Renal cortical epithelial cell (primary cell): ENCODE measurements at regions not wholly inside any gene's neighbourhood (a gene's known extent, or its start where the extent isn't known, plus 50 kb on each side); places are given as distances from the start of the nearest gene placed in this dataset.
"Not testable (repeated sequence)": the region's sequence is repeated elsewhere in the genome, so short reads cannot be mapped to it uniquely, and the experiment has no call there.

Experiments
- DNase-seq: peaks from one replicate; pipeline ENCODE4 v3.0.0-alpha.2; 2011; ENCODE audit warnings: low read depth

DNA sequence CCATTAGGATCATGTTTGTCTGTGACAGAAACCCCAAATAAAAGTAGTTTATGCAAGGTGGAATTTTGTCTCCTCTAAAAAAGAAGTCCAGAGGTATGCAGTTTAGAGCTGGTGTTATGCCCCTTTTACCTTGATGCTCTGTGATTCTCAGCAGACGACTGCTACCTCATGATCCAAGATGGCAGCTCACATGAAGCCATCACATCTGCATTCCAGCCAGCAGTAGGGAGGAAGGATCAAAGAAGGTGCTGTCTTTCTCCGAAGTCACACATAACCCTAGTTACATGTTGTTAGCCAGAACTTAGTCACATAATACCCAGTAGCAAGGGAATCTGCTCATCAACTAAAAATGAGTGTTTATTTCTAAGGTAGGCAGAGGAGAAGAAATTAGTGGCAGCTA lies 135.7 kb upstream of the HS3ST2 start:
- no peak for DNase-seq

GRCh38 chr16:22681554-22682291 lies 132.2 kb upstream of the HS3ST2 start:
- no peak for DNase-seq

GRCh38 chr16:22683258-22683657 lies 130.7 kb upstream of the HS3ST2 start:
- no peak for DNase-seq

DNA sequence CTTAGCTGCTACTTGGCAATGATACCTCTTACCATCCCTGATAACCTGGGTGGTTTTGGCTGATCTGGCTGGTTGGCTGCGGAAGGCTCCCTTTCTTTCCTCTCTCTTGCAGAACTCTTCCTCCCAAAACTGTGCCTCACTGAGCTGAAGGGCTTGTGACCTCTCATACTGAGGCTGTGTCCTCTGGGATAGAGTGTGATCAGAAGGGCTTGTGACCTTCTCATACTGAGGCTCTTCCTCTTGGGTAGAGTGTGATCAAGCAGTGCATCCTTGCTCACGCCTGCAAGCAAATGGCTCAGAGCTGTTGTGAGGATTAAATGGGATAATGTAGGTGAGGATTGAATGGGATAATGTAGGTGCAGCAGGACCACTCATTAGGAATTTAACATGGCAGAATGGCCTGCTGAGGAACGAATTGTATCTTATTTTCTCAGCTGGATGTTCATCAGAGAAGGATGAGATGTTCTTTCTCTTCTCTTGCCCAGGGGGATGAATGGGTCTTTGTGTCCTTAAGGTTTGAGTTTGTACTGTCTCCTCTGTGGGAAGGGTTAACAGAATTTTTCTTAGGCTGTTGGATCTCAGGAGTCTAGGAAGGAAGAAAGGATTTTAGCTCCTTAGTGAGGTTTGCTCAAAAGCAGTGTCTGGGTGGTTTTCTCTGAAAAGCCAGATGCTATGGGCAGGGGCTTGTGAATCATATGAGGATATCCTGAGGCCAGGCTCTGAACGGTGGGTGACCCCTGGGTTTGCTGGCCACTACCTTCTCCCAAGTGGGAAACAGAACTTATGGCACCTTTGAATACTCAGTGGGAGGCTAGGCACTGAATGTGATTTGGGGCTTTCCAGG lies 130.0 kb upstream of the HS3ST2 start:
- no peak for DNase-seq

- DNase-seq = peak; percentile 30
Measured at GRCh38 chr16:22684574-22685458, 129.1 kb upstream of the HS3ST2 start.

GRCh38 chr16:22685459-22685830 lies 128.5 kb upstream of the HS3ST2 start:
- DNase-seq = peak; percentile 16

GRCh38 chr16:22687031-22687530 lies 126.9 kb upstream of the HS3ST2 start:
- no peak for DNase-seq

DNA sequence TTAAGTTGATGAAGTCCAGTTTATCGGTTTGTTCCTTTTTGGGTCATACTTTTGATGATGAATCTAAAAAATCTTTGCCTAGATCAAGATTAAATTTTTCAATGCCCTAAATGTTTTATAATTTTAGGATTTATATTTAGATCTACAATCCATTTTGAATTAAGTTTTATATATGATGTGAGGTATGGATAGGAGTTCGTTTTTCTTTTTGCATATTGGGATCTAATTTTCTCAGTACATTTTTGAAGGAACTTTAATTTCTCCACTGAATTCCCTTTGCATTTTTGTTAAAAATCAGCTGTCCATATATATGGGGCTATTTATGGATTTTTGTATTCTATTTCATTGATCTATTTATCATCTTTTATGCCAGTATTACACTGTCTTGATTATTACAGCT lies 125.5 kb upstream of the HS3ST2 start:
- no peak for DNase-seq

DNA sequence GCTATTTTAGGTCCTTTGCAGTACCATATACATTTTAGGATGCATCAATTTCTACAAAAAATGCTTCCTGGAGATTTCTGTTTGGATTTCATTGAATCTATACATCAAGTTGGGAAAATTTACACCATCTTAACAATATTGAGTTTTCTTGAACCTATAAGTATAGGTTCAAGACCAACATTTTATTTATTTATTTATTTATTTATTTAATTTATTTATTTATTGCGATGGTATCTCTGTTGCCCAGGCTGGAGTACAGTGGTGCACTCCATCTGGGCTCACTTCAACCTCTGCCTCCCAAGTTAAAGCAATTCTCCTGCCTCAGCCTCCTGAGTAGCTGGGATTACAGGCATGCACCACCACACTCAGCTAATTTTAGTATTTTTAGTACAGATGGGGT lies 125.0 kb upstream of the HS3ST2 start:
- DNase-seq = no peak

DNA sequence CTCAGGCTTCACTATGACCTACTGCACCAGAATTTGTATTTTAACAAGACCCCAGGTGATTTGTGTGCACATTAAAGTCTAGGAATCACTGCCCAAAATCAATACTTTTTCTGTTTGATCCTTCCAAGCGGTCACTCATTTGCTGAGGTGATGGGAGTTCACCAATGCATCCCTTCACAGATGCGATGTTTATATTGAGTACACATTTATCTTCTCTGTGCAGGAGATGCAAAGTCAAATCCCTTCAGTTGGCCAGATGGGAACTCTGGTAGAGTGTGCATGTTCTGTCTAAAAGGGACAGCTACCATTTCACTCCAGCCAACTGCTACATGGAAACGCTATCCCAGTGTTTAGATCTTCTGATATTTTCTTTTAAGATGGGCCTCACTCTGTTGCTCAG lies 122.6 kb upstream of the HS3ST2 start:
- no peak for DNase-seq

DNA sequence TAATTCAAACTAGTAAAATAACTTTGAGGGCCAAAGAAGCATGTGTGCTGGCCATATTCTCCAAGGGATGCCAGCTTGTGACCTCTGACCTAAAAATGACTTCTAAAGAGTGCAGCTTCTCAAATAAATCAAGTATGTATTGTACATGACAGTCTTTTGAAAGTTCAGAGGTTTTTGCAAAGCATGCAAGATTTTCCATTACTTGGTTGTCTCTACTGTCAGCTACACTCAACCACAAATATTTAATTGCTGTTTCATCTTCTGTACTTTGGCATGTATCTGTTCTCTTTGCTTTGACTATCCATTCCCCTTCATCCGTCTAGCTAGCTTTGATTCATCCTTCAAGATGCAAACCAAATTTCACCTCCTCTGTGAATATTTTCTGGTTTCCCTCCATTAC lies 121.9 kb upstream of the HS3ST2 start:
- DNase-seq = no peak

- no peak for DNase-seq
Measured at GRCh38 chr16:22692916-22693637, 120.9 kb upstream of the HS3ST2 start.

GRCh38 chr16:22693638-22694340 lies 120.2 kb upstream of the HS3ST2 start:
- no peak for DNase-seq

GRCh38 chr16:22694887-22695382 lies 119.0 kb upstream of the HS3ST2 start:
- DNase-seq = no peak

DNA sequence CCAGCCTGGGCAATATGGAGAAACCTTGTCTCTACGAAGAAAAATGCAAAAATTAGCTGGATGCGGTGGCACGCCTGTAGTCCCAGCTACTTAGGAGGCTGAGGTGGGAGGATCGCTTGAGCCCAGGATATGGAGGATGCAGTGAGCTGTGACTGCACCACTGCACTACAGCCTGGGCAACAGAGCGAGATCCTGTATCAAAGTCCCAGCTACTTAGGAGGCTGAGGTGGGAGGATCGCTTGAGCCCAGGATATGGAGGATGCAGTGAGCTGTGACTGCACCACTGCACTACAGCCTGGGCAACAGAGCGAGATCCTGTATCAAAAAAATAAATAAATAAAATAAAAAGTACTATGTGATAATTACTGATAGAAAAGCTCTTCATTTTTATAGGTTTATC lies 118.2 kb upstream of the HS3ST2 start:
- not testable (repeated sequence) for DNase-seq

- no peak for DNase-seq
Measured at GRCh38 chr16:22699356-22699755, 114.6 kb upstream of the HS3ST2 start.

DNA sequence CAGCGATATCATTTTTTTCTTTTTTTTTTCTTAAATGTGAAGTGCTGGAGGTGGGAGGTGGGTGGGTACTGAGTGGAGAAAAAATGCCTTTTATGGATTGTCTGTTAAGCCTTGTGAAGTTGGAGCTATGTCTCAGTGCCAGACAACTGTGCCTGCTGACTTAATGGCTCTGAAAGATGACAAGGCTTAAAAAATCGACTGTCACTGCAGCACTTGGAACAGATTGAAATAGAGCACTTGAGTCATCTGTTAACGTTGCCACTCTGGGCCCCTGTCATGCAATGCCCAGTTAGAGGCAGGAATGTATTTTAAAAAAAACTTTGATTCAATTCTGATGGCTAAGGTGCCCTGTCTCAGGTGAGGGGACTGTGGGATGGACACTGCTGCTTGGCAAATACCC lies 108.2 kb upstream of the HS3ST2 start:
- DNase-seq = no peak

DNA sequence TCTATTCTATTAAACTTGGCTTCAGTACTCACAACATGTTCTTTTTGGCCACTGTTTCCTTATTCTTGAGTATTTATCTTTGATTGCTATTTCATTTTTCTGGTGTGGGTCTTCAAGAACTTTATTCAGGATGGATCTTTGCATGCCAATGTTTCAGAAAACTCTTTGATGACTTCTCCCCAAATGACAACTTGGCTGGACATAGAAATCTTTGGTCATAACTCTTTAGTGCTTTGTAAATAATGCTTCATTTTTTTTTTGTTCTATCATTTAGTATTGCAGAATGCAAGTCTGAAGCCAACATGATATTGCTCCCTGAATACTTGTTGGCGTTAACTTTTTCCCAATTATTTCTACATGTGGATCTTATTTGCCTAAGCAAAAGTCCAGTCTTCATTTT lies 103.6 kb upstream of the HS3ST2 start:
- no peak for DNase-seq

- DNase-seq = no peak
Measured at GRCh38 chr16:22711847-22712246, 102.1 kb upstream of the HS3ST2 start.

DNA sequence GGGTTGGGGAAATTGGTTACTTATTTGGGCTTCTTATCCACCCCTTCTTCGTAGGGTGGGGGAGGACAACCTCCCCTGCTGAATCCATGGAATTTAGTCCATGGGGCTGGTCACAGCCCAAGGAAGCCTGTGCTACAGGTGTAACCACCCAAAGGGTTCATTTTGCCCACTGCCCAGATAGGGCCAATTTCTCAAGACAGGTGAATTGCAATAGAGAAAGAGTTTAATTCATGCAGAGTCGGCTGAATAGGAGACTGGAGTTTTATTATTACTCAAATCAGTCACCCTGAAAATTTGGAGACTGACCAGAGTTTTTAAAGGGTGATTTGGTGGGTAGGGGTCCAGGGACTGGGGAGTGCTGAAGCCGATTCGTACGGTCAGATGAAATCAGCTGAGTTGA lies 101.5 kb upstream of the HS3ST2 start:
- no peak for DNase-seq

GRCh38 chr16:22718598-22718997 lies 95.4 kb upstream of the HS3ST2 start:
- DNase-seq = not testable (repeated sequence)
